ENCODE measurements at regions not wholly inside any gene's neighbourhood (a gene's known extent, or its start where the extent isn't known, plus 50 kb on each side); places are given as distances from the start of the nearest gene placed in this dataset.

DNA sequence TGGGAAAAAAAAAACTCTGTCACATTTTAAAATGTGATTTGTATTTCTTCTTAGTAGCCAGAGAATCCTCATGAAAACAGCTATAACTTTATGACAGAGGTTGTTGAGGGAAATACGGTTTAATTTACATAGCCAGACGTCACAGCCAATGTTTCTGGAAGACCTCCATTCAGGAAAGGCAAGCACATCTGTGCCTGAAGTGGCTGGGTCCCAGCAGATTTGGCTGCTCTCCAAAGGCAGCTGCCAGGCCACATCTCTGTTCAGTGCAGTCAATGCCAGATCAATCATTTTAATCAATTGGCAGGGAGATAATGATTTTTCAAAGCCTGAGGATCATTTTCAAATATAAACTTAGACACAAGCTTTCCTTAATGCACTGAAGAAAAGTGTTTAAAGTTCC, 86.5 kb upstream of the ZIC3 start:
- Histone ChIP-seq H3K9ac (no peak overlapping the region), H3K36me3 (replicated peaks in 1 of 2; ENCODE audit: control insufficient read depth in 1 of 2, insufficient read depth in 2 of 2, low read length in 1 of 2) (no peaks in the 10 kb centered on the region), H3K9me2 (no peaks in the 10 kb centered on the region), H2AFZ (ENCODE audit: low read depth) (no peak overlapping the region), H4K20me1 (ENCODE audit: insufficient read depth) (no peaks in the 10 kb centered on the region), H3F3A (replicated peaks; ENCODE audit: insufficient read depth) (no peaks in the 10 kb centered on the region), H3K4me2 (no peak overlapping the region), H3K4me1 (ENCODE audit: control insufficient read depth in 1 of 2, insufficient read depth in 2 of 2, low read depth in 1 of 2, low read length in 1 of 2) (no peaks in the 10 kb centered on the region), H3K9me3 (no peaks in the 10 kb centered on the region), H3K27ac (ENCODE audit: low read depth in 2 of 2, low read length in 1 of 2) (no peak overlapping the region), H3K27me3 (ENCODE audit: insufficient read depth) (no peaks in the 10 kb centered on the region), H3K4me3 (ENCODE audit: low read depth in 2 of 2, low read length in 1 of 2) (no peak overlapping the region), H3K79me2 (ENCODE audit: insufficient read depth) (no peaks in the 10 kb centered on the region)
- TF ChIP-seq GABPA (IDR thresholded peaks at IDR 0.05; ENCODE audit: low read depth) (no peak), RAD21 (IDR thresholded peaks at IDR 0.05; ENCODE audit: low read length) (no peak), MEF2A (IDR thresholded peaks at IDR 0.05; ENCODE audit: borderline replicate concordance, low read depth) (no peak), POLR2AphosphoS5 (IDR thresholded peaks at IDR 0.05; ENCODE audit: low read depth, low read length) (no peak), TAF1 (IDR thresholded peaks at IDR 0.05; ENCODE audit: borderline replicate concordance, low read depth, low read length) (no peak), IRF3 (IDR thresholded peaks at IDR 0.05; ENCODE audit: low read depth, low read length) (no peak), TCF12 (IDR thresholded peaks at IDR 0.05) (no peak), NFIC (IDR thresholded peaks at IDR 0.05; ENCODE audit: borderline replicate concordance) (no peak), SIN3A (IDR thresholded peaks at IDR 0.05; ENCODE audit: borderline replicate concordance, low read depth, low read length) (no peak), EP300 (IDR thresholded peaks at IDR 0.05; ENCODE audit: borderline replicate concordance in 1 of 2, low read depth in 1 of 2, low read length in 1 of 2) (no peak), TEAD4 (IDR thresholded peaks at IDR 0.05; ENCODE audit: borderline replicate concordance, insufficient read depth) (no peak), EZH2phosphoT487 (IDR thresholded peaks at IDR 0.05; ENCODE audit: borderline replicate concordance, low read depth) (no peak), FOXJ3 (CRISPR knock-in tag; IDR thresholded peaks at IDR 0.05) (no peak), FOSL2 (IDR thresholded peaks at IDR 0.05; ENCODE audit: borderline replicate concordance, low read depth) (no peak), MXI1 (IDR thresholded peaks at IDR 0.05; ENCODE audit: low read depth, low read length) (no peak), FOXM1 (IDR thresholded peaks at IDR 0.05; ENCODE audit: low read depth) (no peak), RXRA (IDR thresholded peaks at IDR 0.05; ENCODE audit: borderline replicate concordance, low read depth) (no peak)
- TF ChIP-seq, protein P1, sequence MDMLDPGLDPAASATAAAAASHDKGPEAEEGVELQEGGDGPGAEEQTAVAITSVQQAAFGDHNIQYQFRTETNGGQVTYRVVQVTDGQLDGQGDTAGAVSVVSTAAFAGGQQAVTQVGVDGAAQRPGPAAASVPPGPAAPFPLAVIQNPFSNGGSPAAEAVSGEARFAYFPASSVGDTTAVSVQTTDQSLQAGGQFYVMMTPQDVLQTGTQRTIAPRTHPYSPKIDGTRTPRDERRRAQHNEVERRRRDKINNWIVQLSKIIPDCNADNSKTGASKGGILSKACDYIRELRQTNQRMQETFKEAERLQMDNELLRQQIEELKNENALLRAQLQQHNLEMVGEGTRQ (IDR thresholded peaks at IDR 0.05; ENCODE audit: borderline replicate concordance, low read depth, low read length), result no peak
- TF ChIP-seq, protein P2, sequence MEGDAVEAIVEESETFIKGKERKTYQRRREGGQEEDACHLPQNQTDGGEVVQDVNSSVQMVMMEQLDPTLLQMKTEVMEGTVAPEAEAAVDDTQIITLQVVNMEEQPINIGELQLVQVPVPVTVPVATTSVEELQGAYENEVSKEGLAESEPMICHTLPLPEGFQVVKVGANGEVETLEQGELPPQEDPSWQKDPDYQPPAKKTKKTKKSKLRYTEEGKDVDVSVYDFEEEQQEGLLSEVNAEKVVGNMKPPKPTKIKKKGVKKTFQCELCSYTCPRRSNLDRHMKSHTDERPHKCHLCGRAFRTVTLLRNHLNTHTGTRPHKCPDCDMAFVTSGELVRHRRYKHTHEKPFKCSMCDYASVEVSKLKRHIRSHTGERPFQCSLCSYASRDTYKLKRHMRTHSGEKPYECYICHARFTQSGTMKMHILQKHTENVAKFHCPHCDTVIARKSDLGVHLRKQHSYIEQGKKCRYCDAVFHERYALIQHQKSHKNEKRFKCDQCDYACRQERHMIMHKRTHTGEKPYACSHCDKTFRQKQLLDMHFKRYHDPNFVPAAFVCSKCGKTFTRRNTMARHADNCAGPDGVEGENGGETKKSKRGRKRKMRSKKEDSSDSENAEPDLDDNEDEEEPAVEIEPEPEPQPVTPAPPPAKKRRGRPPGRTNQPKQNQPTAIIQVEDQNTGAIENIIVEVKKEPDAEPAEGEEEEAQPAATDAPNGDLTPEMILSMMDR (IDR thresholded peaks at IDR 0.05), result no peak
- POLR2A ChIA-PET, result no interaction called here
- CTCF ChIA-PET, result no interaction called here
- 8% methylated on average over 2 of the region's 2 CpGs for WGBS (ENCODE audit: low lambda C conversion rate)
- peak; percentile 6 for DNase-seq

Measured in SK-N-SH (cell line).